Adrenal gland (tissue), 5 donors: ENCODE measurements at regions not wholly inside any gene's neighbourhood (a gene's known extent, or its start where the extent isn't known, plus 50 kb on each side); places are given as distances from the start of the nearest gene placed in this dataset.

Experiments
- CTCF ChIP-seq, 6 experiments: fragments of 450-650 bp in 4 of 6; fragments of 200-600 bp in 2 of 6; sonication (generic) in 1 of 6; IDR thresholded peaks; 1 replicate in 5 of 6; 2 replicates in 1 of 6; pipeline versions ENCODE4 v1.5.1 to v1.8.0; 2016 to 2021; ENCODE audit warnings: antibody characterized with exemption in 6 of 6, mild to moderate bottlenecking in 2 of 6, moderate library complexity in 1 of 6
- POLR2A ChIP-seq, 2 donors: fragments of 450-650 bp; IDR thresholded peaks; one replicate each; pipeline ENCODE4 v1.6.1; 2017; ENCODE audit warnings: antibody characterized with exemption in 2 of 2, mild to moderate bottlenecking in 2 of 2, moderate library complexity in 1 of 2
- donor health status: DM: no; HTN: no; CAD: no.

GRCh38 chr18:55097456-55098170 lies 138.4 kb upstream of the CCDC68 start:
- TF ChIP-seq CTCF (IDR thresholded peaks at IDR 0.05) (no peak), POLR2A (IDR thresholded peaks at IDR 0.05) (no peak)
